ENCODE measurements at regions not wholly inside any gene's neighbourhood (a gene's known extent, or its start where the extent isn't known, plus 50 kb on each side); places are given as distances from the start of the nearest gene placed in this dataset.

GRCh38 chr9:19552282-19553105, 143.7 kb downstream of the ACER2 start:
- H3F3A ChIP-seq (ENCODE audit: insufficient read depth, low read length): no peaks in the 10 kb centered on the region

DNA sequence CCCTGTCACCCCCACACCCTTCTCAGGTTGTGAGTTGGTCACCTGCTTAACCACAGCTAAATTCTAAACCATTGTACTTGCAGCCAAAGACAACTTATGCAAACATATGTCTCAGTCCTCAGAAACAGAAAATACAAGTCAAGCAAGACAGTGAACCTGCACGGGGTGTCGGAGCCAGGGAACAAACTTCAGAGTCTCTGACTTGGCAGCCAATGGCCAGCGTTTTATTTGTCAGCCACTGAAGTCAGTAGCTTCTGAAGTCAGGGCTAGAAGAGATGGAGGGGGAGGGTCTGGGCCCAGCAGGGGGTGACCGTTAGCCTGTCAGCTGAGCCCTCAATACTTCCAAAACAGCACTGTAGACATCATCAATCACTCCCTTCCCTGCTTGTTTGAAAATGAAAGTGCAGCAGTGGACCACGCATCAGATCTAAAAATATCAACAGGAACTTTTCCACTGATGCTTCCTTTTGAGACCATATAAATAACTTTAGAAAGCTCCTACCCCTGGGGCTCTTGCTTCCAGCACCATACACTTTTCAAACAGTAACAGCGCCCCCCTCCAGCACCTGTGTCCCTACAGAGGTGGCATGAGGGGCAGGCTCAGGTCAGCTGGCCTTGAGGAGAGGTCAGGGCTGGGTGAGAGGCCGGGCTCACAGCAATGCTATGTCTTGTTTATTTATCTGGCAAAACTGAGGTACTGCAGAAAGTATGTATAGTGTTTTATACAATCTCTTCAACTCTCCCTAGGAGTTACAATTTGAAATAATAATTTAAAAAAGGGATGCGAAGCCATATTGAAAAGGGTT, 142.5 kb downstream of the ACER2 start:
- no peak overlapping the region for H3K27ac ChIP-seq (ENCODE audit: low read depth, low read length, poor library complexity, severe bottlenecking)
- no peaks in the 10 kb centered on the region for H3K27me3 ChIP-seq (ENCODE audit: insufficient read depth, low read length)
- H2AFZ ChIP-seq (ENCODE audit: low read length): no peak overlapping the region
- TF ChIP-seq EZH2 (IDR thresholded peaks at IDR 0.05; ENCODE audit: borderline replicate concordance, low read length): no peak
- 0 out of 2 replicates have a peak, but pooled peaks have one; percentile 6 for TF ChIP-seq CTCF (IDR thresholded peaks at IDR 0.05; ENCODE audit: low read length)
- no peaks in the 10 kb centered on the region for H4K20me1 ChIP-seq (ENCODE audit: insufficient read depth, low read length)
- no peaks in the 10 kb centered on the region for H3K36me3 ChIP-seq (ENCODE audit: insufficient read depth, low read length)
- H3K4me2 ChIP-seq (ENCODE audit: low read length): no peak overlapping the region
- no peak overlapping the region for H3K9ac ChIP-seq (ENCODE audit: low read length)
- H3K9me2 ChIP-seq (ENCODE audit: low read depth, low read length): no peaks in the 10 kb centered on the region
- no peak overlapping the region for H3K4me3 ChIP-seq (ENCODE audit: low read depth, low read length, poor library complexity, severe bottlenecking)
- no peaks in the 10 kb centered on the region for H3K79me2 ChIP-seq (ENCODE audit: insufficient read depth, low read length)
- H3K4me1 ChIP-seq (ENCODE audit: insufficient read depth, low read length, severe bottlenecking): no peaks in the 10 kb centered on the region
- no peaks in the 10 kb centered on the region for H3K9me3 ChIP-seq (ENCODE audit: low read length)
- H3F3A ChIP-seq (ENCODE audit: insufficient read depth, low read length): no peaks in the 10 kb centered on the region

More at GRCh38 chr9:19552282-19553105, 143.7 kb downstream of the ACER2 start:
- TF ChIP-seq CTCF (IDR thresholded peaks at IDR 0.05; ENCODE audit: low read length): no peak
- no peak for TF ChIP-seq EZH2 (IDR thresholded peaks at IDR 0.05; ENCODE audit: borderline replicate concordance, low read length)
- H3K9me2 ChIP-seq (ENCODE audit: low read depth, low read length): no peaks in the 10 kb centered on the region
- no peaks in the 10 kb centered on the region for H3K36me3 ChIP-seq (ENCODE audit: insufficient read depth, low read length)
- H3K27me3 ChIP-seq (ENCODE audit: insufficient read depth, low read length): no peaks in the 10 kb centered on the region
- no peak overlapping the region for H3K4me3 ChIP-seq (ENCODE audit: low read depth, low read length, poor library complexity, severe bottlenecking)
- H3K9ac ChIP-seq (ENCODE audit: low read length): no peak overlapping the region
- no peaks in the 10 kb centered on the region for H4K20me1 ChIP-seq (ENCODE audit: insufficient read depth, low read length)
- H3K4me2 ChIP-seq (ENCODE audit: low read length): no peak overlapping the region
- no peak overlapping the region for H2AFZ ChIP-seq (ENCODE audit: low read length)
- H3K79me2 ChIP-seq (ENCODE audit: insufficient read depth, low read length): no peaks in the 10 kb centered on the region
- no peaks in the 10 kb centered on the region for H3K4me1 ChIP-seq (ENCODE audit: insufficient read depth, low read length, severe bottlenecking)
- H3K9me3 ChIP-seq (ENCODE audit: low read length): no peaks in the 10 kb centered on the region
- H3K27ac ChIP-seq (ENCODE audit: low read depth, low read length, poor library complexity, severe bottlenecking): no peak overlapping the region

DNA sequence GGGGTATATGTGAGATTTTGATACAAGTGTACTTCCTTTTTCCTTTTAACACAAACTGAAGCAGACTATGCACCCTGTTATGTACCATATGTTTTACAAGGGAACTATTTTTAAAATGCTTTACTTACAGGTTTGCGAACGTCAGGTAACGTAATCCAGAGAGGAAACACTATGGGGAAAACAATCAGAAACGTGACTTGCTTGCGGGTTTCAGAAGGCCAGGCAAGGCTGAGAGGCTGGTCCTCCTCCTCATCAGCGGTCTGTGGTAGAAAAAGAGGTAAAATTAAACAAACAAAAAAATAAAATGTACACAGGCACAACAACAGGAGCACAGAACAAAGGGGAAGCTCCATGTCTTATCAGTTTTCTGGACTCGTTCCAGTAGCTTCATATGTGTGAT, 141.2 kb downstream of the ACER2 start:
- Histone ChIP-seq H3K4me1 (ENCODE audit: insufficient read depth, low read length, severe bottlenecking) (no peaks in the 10 kb centered on the region), H3K36me3 (ENCODE audit: insufficient read depth, low read length) (no peaks in the 10 kb centered on the region), H3K27ac (ENCODE audit: low read depth, low read length, poor library complexity, severe bottlenecking) (no peak overlapping the region), H3K79me2 (ENCODE audit: insufficient read depth, low read length) (no peaks in the 10 kb centered on the region), H3K4me2 (ENCODE audit: low read length) (no peak overlapping the region), H3K9me2 (ENCODE audit: low read depth, low read length) (no peaks in the 10 kb centered on the region), H3K27me3 (ENCODE audit: insufficient read depth, low read length) (no peaks in the 10 kb centered on the region), H3K9ac (ENCODE audit: low read length) (no peak overlapping the region), H3F3A (ENCODE audit: insufficient read depth, low read length) (no peaks in the 10 kb centered on the region), H2AFZ (ENCODE audit: low read length) (no peak overlapping the region), H3K4me3 (ENCODE audit: low read depth, low read length, poor library complexity, severe bottlenecking) (no peak overlapping the region), H4K20me1 (ENCODE audit: insufficient read depth, low read length) (no peaks in the 10 kb centered on the region), H3K9me3 (ENCODE audit: low read length) (no peaks in the 10 kb centered on the region)
- TF ChIP-seq CTCF (IDR thresholded peaks at IDR 0.05; ENCODE audit: low read length): no peak
- TF ChIP-seq EZH2 (IDR thresholded peaks at IDR 0.05; ENCODE audit: borderline replicate concordance, low read length): no peak
